ENCODE measurements at regions not wholly inside any gene's neighbourhood (a gene's known extent, or its start where the extent isn't known, plus 50 kb on each side); places are given as distances from the start of the nearest gene placed in this dataset.

DNA sequence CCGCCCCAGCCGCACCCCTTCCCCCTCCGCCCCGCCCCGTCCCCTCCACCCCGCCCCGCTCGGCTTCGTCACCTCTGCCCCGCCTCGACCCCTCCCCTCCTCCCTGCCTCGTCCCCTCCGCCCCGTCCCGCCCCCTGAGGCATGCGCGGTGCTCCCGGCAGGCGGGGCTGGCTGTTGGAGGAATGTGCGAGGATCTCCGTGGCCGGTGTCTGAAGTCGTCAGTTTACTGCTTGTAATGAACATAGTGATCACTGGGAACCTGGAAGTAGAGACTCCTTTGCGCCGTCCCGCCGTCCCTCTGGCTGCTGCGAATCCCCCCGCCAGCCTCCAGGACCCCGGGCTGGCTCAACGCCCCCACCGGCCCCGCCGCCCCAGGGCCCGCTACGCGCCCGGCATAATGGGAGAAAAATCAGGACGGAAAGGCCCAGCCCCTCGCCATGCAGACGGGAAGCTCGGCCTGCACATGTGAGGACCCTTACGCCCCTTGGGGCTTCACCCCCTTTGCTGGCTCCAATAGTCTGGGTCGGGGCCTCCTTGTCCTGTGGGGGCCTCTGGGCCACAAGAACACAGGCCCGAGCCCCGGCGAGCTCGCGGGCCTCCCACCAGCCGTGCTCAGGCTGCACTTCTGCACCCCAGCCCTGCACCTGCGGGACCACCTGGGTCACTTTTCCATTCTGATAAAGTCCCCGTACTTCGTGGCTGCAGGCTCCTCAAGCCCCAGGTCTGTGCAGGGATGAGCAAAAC lies 743.1 kb downstream of the KCNJ18 start:
- TF ChIP-seq, protein P1, sequence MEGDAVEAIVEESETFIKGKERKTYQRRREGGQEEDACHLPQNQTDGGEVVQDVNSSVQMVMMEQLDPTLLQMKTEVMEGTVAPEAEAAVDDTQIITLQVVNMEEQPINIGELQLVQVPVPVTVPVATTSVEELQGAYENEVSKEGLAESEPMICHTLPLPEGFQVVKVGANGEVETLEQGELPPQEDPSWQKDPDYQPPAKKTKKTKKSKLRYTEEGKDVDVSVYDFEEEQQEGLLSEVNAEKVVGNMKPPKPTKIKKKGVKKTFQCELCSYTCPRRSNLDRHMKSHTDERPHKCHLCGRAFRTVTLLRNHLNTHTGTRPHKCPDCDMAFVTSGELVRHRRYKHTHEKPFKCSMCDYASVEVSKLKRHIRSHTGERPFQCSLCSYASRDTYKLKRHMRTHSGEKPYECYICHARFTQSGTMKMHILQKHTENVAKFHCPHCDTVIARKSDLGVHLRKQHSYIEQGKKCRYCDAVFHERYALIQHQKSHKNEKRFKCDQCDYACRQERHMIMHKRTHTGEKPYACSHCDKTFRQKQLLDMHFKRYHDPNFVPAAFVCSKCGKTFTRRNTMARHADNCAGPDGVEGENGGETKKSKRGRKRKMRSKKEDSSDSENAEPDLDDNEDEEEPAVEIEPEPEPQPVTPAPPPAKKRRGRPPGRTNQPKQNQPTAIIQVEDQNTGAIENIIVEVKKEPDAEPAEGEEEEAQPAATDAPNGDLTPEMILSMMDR (IDR thresholded peaks at IDR 0.05; ENCODE audit: control extremely low read depth, extremely low read depth) = no peak
- no peaks in the 10 kb centered on the region for H3K27me3 ChIP-seq (ENCODE audit: control insufficient read depth in 3 of 3, insufficient read depth in 3 of 3, low read length in 2 of 3)
- H3K9ac ChIP-seq (ENCODE audit: insufficient read depth in 1 of 2, low read length in 2 of 2) = no peak overlapping the region
- 68% methylated on average over 36 to 53 of the region's 53 CpGs for WGBS, 2 donors
- no peak overlapping the region for H3K27ac ChIP-seq (ENCODE audit: low read depth in 1 of 2, low read length in 1 of 2)
- DNase-seq (no peak), ATAC-seq (ENCODE audit: insufficient read depth, low FRiP score) (no peak)
- no peaks in the 10 kb centered on the region for H3K4me1 ChIP-seq (ENCODE audit: control insufficient read depth in 5 of 5, insufficient read depth in 5 of 5, low read length in 5 of 5)
- H3K4me3 ChIP-seq = no peak overlapping the region
- H3K9me3 ChIP-seq (ENCODE audit: control insufficient read depth in 4 of 4, insufficient read depth in 3 of 4, low read length in 3 of 4) = peaks cover 0 to 2% (median under 1%) of the 10 kb centered on the region in 4 donors
- H3K36me3 ChIP-seq (ENCODE audit: control insufficient read depth in 4 of 4, insufficient read depth in 4 of 4, low read length in 4 of 4) = no peaks in the 10 kb centered on the region

DNA sequence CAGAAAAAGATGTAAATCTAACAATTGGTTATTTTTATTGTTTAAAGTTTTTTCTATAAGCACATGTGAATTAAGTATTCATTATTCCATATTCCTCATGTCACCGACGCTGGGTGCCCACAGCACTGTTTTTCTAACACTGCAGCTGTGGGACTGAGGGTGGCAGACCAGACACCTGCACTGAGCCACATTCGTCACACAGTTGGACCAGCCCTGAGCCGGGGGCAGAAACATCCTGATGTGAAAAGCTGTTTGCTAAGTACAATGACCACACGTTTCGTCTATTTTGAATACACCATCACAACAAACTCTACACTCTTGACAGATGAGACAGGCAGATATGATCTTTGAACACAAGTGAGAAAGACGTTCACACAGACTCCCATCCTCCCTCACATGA lies 749.5 kb downstream of the KCNJ18 start:
- DNase-seq (no peak), ATAC-seq (ENCODE audit: insufficient read depth, low FRiP score) (no peak)
- Histone ChIP-seq H3K4me3 (no peak overlapping the region), H3K27ac (ENCODE audit: low read depth in 1 of 2, low read length in 1 of 2) (no peak overlapping the region), H3K4me1 (ENCODE audit: control insufficient read depth in 5 of 5, insufficient read depth in 5 of 5, low read length in 5 of 5) (no peaks in the 10 kb centered on the region), H3K27me3 (ENCODE audit: control insufficient read depth in 3 of 3, insufficient read depth in 3 of 3, low read length in 2 of 3) (no peaks in the 10 kb centered on the region), H3K36me3 (ENCODE audit: control insufficient read depth in 4 of 4, insufficient read depth in 4 of 4, low read length in 4 of 4) (no peaks in the 10 kb centered on the region), H3K9ac (ENCODE audit: insufficient read depth in 1 of 2, low read length in 2 of 2) (no peak overlapping the region), H3K9me3 (ENCODE audit: control insufficient read depth in 4 of 4, insufficient read depth in 3 of 4, low read length in 3 of 4) (peaks cover 0 to 11% (median 4%) of the 10 kb centered on the region in 4 donors)
- 67 to 73% methylated on average over 7 of the region's 7 CpGs for WGBS, 2 donors
- TF ChIP-seq, protein P1 (IDR thresholded peaks at IDR 0.05; ENCODE audit: control extremely low read depth, extremely low read depth) = no peak

DNA sequence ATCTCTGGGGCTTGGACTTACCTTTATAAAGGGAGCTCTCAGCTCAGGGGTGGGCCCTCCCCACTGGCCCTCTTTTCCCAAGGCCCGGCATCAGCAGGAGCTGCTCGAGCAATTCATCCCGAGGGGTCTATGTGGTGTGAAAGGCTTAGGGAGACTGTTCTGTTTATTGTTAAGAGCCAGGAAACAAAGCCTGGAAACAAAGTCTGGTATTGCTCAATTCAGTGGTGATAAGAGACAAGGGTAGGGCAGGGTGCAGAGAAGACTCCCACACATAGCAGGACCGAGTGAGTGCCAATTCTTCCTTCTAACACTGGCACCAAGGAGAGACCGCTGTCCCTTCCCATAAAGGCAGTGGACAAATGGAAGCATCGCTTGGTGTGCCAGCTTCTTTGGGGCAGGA lies 750.7 kb downstream of the KCNJ18 start:
- H3K4me1 ChIP-seq (ENCODE audit: control insufficient read depth in 5 of 5, insufficient read depth in 5 of 5, low read length in 5 of 5) = no peaks in the 10 kb centered on the region
- WGBS, 2 donors = 80 to 85% methylated on average over 6 of the region's 6 CpGs
- H3K27me3 ChIP-seq (ENCODE audit: control insufficient read depth in 3 of 3, insufficient read depth in 3 of 3, low read length in 2 of 3) = no peaks in the 10 kb centered on the region
- H3K4me3 ChIP-seq = no peak overlapping the region
- no peak overlapping the region for H3K27ac ChIP-seq (ENCODE audit: low read depth in 1 of 2, low read length in 1 of 2)
- no peaks in the 10 kb centered on the region for H3K36me3 ChIP-seq (ENCODE audit: control insufficient read depth in 4 of 4, insufficient read depth in 4 of 4, low read length in 4 of 4)
- H3K9ac ChIP-seq (ENCODE audit: insufficient read depth in 1 of 2, low read length in 2 of 2) = no peak overlapping the region
- TF ChIP-seq, protein P1 (IDR thresholded peaks at IDR 0.05; ENCODE audit: control extremely low read depth, extremely low read depth) = no peak
- H3K9me3 ChIP-seq (ENCODE audit: control insufficient read depth in 4 of 4, insufficient read depth in 3 of 4, low read length in 3 of 4) = peaks cover 0 to 11% (median 4%) of the 10 kb centered on the region in 4 donors
- ATAC-seq (ENCODE audit: insufficient read depth, low FRiP score) (no peak), DNase-seq (no peak)

DNA sequence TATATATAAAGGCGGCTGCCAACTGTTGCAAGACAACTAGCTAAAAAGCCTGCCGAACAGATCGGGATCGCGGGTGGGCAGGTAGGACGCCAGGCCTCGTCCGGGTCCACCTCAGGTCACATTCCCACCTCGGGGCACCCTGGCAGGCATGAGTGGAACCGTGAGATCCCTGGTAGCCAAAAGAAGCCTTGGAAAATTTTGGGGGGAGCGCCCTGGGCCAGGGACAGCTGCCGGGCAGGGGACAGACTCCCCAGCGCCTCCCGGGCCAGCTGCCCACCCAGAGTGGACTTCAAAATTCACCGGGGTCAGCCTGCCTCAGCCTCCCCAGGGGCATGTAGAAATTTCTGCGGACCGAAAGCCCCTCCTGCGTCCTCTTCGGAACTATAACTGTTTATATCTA lies 760.9 kb downstream of the KCNJ18 start:
- Histone ChIP-seq H3K9ac (ENCODE audit: insufficient read depth in 1 of 2, low read length in 2 of 2) (no peak overlapping the region), H3K36me3 (ENCODE audit: control insufficient read depth in 4 of 4, insufficient read depth in 4 of 4, low read length in 4 of 4) (no peaks in the 10 kb centered on the region), H3K4me1 (ENCODE audit: control insufficient read depth in 5 of 5, insufficient read depth in 5 of 5, low read length in 5 of 5) (no peaks in the 10 kb centered on the region), H3K4me3 (no peak overlapping the region), H3K27me3 (ENCODE audit: control insufficient read depth in 3 of 3, insufficient read depth in 3 of 3, low read length in 2 of 3) (no peaks in the 10 kb centered on the region), H3K9me3 (ENCODE audit: control insufficient read depth in 4 of 4, insufficient read depth in 3 of 4, low read length in 3 of 4) (peaks cover 0 to 11% (median 1%) of the 10 kb centered on the region in 4 donors), H3K27ac (ENCODE audit: low read depth in 1 of 2, low read length in 1 of 2) (no peak overlapping the region)
- WGBS, 2 donors = 87 to 92% methylated on average over 19 of the region's 19 CpGs
- TF ChIP-seq, protein P1 (IDR thresholded peaks at IDR 0.05; ENCODE audit: control extremely low read depth, extremely low read depth) = no peak
- DNase-seq (no peak), ATAC-seq (ENCODE audit: insufficient read depth, low FRiP score) (no peak)
